Lung (tissue), 11 donors: ENCODE measurements at regions not wholly inside any gene's neighbourhood (a gene's known extent, or its start where the extent isn't known, plus 50 kb on each side); places are given as distances from the start of the nearest gene placed in this dataset.

Experiments
- ATAC-seq: fragments of 200-7000 bp; cut with Tn5 transposase; one replicate; pipeline ENCODE4 v1.9.1; 2020; ENCODE audit warnings: moderate number of reproducible peaks; ENCODE audit not compliant: insufficient read depth, low FRiP score
- DNase-seq, 3 donors: peaks; one replicate each; pipeline ENCODE4 v3.0.0-alpha.2; 2013 to 2017
- H3K27ac ChIP-seq, 2 donors: one replicate each; pipeline ENCODE4 v1.5.1; 2013; ENCODE audit warnings: mild to moderate bottlenecking in 2 of 2, moderate library complexity in 2 of 2, control low read depth in 1 of 2, inconsistent platforms in 1 of 2, low read depth in 1 of 2, low read length in 1 of 2
- H3K27me3 ChIP-seq, 3 donors: one replicate each; pipeline ENCODE4 v1.5.1; 2013; ENCODE audit warnings: low read length in 2 of 3; ENCODE audit not compliant: control insufficient read depth in 3 of 3, insufficient read depth in 3 of 3
- H3K36me3 ChIP-seq, 4 donors: one replicate each; pipeline ENCODE4 v1.5.1; 2013; ENCODE audit warnings: low read length in 4 of 4, mild to moderate bottlenecking in 1 of 4, moderate library complexity in 1 of 4; ENCODE audit not compliant: control insufficient read depth in 4 of 4, insufficient read depth in 4 of 4
- H3K4me1 ChIP-seq, 5 donors: one replicate each; pipeline ENCODE4 v1.5.1; 2013; ENCODE audit warnings: low read length in 5 of 5, mild to moderate bottlenecking in 2 of 5, moderate library complexity in 1 of 5; ENCODE audit not compliant: control insufficient read depth in 5 of 5, insufficient read depth in 5 of 5
- H3K4me3 ChIP-seq: one replicate; pipeline ENCODE4 v1.5.1; 2013; ENCODE audit warnings: mild to moderate bottlenecking, control low read depth, moderate library complexity
- H3K9ac ChIP-seq, 2 donors: one replicate each; pipeline ENCODE4 v1.5.1; 2013; ENCODE audit warnings: low read length in 2 of 2, control low read depth in 1 of 2; ENCODE audit not compliant: insufficient read depth in 1 of 2
- H3K9me3 ChIP-seq, 4 donors: one replicate each; pipeline ENCODE4 v1.5.1; 2013; ENCODE audit warnings: low read length in 3 of 4, mild to moderate bottlenecking in 1 of 4, moderate library complexity in 1 of 4; ENCODE audit not compliant: control insufficient read depth in 4 of 4, insufficient read depth in 3 of 4
- CTCF ChIP-seq: IDR thresholded peaks from 2 replicates; pipeline ENCODE4 v1.5.1; 2012; ENCODE audit warnings: mild to moderate bottlenecking; ENCODE audit errors: control extremely low read depth, extremely low read depth
- WGBS, 2 donors: extraction: QIAGEN DNeasy Blood & Tissue Kit; methylation state at CpG; one replicate each; pipeline ENCODE4 v1.1.7; 2013; 5-methylcytosine and 5-hydroxymethylcytosine counted together
- donor health status: control.
- donor health status: control.
- donor health status: Bipolar disorder and iron deficiency.
- donor health status: healthy.
- donor health status: DM: yes; HTN: yes; CAD: no.

GRCh38 chr5:161064297-161064696 is 212.3 kb upstream of the ATP10B start:
- no peaks in the 10 kb centered on the region for H3K36me3 ChIP-seq
- no peak for TF ChIP-seq CTCF
- 78% methylated on average over 2 of the region's 2 CpGs for whole genome bisulfite sequencing, 2 donors
- peaks cover 0 to 2% (median 0%) of the 10 kb centered on the region in 4 donors for H3K9me3 ChIP-seq
- no peak overlapping the region for H3K4me3 ChIP-seq
- H3K27ac ChIP-seq: no peak overlapping the region
- H3K4me1 ChIP-seq: no peaks in the 10 kb centered on the region
- no peaks in the 10 kb centered on the region for H3K27me3 ChIP-seq
- DNase-seq (no peak), ATAC-seq (no peak)
- no peak overlapping the region for H3K9ac ChIP-seq

GRCh38 chr5:161058781-161059180 is 206.8 kb upstream of the ATP10B start:
- no peak for TF ChIP-seq CTCF
- Histone ChIP-seq H3K36me3 (no peaks in the 10 kb centered on the region), H3K27ac (no peak overlapping the region), H3K9ac (no peak overlapping the region), H3K4me3 (no peak overlapping the region), H3K9me3 (peaks cover 0 to 2% (median 0%) of the 10 kb centered on the region in 4 donors), H3K4me1 (no peaks in the 10 kb centered on the region), H3K27me3 (peaks cover 0 to 3% (median 0%) of the 10 kb centered on the region in 3 donors)
- DNase-seq (no peak), ATAC-seq (no peak)

- Histone ChIP-seq H3K4me1 (peaks cover 0 to 2% (median 0%) of the 10 kb centered on the region in 5 donors), H3K27ac (no peak overlapping the region), H3K27me3 (peaks cover 0 to 3% (median 0%) of the 10 kb centered on the region in 3 donors), H3K4me3 (no peak overlapping the region), H3K9me3 (no peaks in the 10 kb centered on the region), H3K9ac (no peak overlapping the region), H3K36me3 (no peaks in the 10 kb centered on the region)
- DNase-seq (peak in 2 of 3 donors; percentile 9 to 60), ATAC-seq (peak; percentile 55)
- no peak for TF ChIP-seq CTCF
- WGBS, 2 donors: 63 to 83% methylated on average over 4 of the region's 4 CpGs
Measured at GRCh38 chr5:161051920-161052500, 200.0 kb upstream of the ATP10B start.

GRCh38 chr5:161047024-161047423 is 195.0 kb upstream of the ATP10B start:
- no peak for ATAC-seq

More at GRCh38 chr5:161047024-161047423, 195.0 kb upstream of the ATP10B start:
- peak in 1 of 3 donors; percentile 11 for DNase-seq
- 59 to 60% methylated on average over 4 of the region's 4 CpGs for WGBS, 2 donors
- Histone ChIP-seq H3K27ac (no peak overlapping the region), H3K36me3 (no peaks in the 10 kb centered on the region), H3K27me3 (no peaks in the 10 kb centered on the region), H3K9me3 (no peaks in the 10 kb centered on the region), H3K4me3 (no peak overlapping the region), H3K4me1 (peaks cover 0 to 8% (median 0%) of the 10 kb centered on the region in 5 donors), H3K9ac (no peak overlapping the region)
- TF ChIP-seq CTCF: no peak
